GM19397 (cell line): ENCODE measurements at regions not wholly inside any gene's neighbourhood (a gene's known extent, or its start where the extent isn't known, plus 50 kb on each side); places are given as distances from the start of the nearest gene placed in this dataset.

Experiments
- ATAC-seq: cut with Tn5 transposase; IDR thresholded peaks from one replicate; pipeline ENCODE4 v1.9.1; 2021; ENCODE audit warnings: mild to moderate bottlenecking, moderate library complexity; ENCODE audit not compliant: unreplicated experiment

DNA sequence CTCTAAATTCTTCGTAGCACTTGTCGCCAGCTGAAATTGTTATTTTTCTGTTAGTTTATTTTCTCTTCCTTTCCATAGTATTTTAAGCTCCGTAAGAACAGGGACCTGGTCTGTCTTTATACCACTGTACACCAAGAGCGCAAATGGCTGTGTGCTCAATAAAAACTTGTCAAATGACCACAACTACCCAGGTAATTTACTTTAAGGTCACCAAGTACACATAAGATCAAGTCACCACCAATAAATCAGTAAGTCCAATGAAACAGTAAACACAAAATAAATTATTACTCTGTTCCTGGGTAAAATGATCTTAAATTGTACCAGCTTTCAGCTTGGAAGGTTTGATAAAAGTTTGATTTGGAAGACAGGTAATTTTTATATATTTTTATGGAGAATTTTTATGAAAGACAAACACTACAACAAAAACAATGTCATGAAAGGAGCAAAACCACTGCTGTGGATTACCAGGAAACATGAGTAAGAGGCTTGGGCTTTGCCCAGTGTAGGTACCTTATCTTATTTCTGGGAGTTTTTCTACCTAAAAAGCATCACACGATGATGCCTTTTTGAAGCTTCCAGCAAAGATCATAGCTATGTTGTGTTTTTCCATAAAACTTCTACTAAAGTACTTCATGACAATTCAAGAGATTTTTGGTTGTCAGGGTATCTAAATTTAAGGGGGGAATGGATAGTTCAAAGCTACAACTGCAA lies 406.8 kb downstream of the SHQ1 start:
- ATAC-seq, result no peak

DNA sequence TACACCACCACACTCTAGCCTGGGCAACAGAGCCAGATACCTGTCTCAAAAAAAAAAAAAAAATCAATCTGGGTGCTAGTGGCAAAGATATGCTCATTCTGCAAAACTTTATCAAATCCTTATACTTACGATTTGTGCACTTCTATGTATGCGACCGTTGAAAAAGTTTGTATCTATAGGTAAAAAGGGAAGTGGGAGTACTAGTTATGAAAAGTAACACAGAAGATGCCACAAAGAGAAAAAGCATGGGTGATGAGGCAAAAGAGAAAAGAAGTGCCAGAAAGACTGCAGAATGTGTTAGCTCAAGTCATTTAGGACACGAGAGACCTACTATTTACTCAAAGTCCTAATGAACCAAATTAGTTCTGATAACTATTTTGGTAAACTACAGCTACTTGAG lies 407.8 kb downstream of the SHQ1 start:
- ATAC-seq, result no peak

DNA sequence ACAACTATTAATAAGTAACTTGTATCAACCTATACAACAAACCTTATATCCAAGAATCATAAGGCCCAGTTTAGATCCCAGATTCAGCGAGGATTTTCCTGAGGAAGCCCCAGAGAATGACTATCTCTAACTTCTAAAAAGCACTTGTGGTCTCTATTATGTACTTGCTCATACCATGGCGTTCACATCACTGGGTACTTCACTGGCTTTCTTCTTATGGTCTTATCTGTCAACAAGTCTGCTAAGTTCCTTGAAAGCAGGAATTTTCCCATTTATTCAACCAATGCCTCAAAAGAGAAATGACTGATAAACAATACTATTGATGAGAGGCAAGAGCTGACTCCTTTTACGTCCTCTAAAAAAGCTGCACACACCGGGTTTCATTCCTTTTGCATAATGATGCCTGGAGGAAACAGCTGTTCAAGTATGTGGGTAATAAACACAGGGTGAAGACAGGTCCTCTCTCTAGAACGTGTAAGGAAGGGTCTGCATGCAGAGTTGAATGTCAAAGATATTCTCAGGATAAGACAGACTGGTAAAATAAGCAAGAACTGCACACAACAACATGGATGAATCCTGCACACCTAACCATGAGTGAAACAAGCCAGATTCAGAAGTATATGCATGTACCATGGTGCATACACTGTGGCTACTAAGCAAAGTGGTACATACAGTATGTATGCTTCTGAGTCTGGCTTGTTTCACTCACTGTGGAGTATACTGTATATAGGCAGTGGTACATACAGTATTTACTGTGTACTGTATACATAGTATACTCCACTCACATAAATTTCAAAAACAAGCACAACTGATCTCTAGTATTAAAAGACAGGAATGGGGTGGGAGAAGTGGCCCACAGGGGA lies 408.7 kb downstream of the SHQ1 start:
- peak; percentile 76 for ATAC-seq

DNA sequence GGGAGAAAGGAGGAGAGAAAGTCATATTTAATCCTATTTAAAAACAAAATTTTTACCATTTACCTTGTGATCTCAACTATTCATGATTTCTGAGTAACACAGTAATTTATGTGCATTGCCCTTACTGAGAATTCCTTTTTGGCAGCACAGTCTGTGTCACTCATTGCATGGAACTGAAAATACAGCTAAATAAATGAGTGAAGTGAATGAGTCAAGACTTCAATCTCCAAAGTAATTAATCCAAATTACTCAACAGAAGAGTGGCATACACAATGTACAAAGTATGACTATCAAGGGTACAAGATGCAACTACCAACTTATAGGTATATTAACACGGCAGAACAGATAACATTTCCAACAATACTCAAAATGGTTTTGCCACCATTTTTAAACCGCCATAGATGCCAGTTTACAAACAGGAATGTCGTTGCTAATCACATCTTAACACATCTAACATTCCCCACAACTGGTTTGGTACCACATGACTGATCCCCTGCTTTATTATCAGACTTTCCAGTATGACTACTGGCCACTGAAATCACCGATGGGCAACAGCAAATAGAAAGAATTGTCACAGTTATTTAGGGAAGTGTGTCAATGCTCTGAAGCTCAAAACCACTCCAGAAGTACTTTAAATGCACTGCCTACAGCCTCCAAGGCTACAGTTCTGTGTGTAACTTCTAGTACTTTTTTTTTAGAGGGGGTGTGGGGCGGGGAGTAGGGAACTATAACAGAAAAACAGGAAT lies 410.4 kb downstream of the SHQ1 start:
- ATAC-seq, result no peak

DNA sequence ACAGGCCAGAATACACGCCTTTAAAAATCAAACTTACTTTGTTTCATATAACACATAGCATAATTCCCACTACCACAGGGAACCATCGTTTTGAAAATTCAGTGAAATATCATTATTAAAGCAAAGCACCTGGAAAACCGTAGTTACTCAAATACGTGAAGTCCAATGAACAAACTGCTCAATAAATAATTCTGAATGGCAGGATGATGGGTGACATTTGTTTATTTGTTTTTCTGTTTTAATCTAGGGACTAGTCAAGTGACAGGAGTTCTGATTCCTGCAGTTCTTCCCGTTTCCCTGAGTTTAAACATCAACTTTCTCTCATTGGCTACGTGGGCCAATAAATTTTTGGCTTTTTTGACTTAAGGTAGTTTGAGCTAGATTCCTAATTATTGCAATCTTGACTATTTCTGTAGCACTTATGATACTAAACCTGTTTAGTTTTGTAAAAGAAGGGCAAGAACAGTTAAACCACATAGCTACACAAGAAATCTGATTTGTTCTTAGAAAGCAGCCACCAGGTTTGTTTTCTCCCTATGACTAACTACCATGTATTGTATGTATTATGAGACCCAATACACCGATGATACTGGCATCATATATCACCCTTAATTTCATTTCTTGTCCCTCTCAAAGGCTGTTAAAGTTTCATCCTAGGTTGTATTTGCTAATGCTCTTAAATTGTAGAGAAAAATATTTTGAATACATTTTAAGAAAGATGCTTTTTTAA lies 411.2 kb downstream of the SHQ1 start:
- no peak for ATAC-seq

DNA sequence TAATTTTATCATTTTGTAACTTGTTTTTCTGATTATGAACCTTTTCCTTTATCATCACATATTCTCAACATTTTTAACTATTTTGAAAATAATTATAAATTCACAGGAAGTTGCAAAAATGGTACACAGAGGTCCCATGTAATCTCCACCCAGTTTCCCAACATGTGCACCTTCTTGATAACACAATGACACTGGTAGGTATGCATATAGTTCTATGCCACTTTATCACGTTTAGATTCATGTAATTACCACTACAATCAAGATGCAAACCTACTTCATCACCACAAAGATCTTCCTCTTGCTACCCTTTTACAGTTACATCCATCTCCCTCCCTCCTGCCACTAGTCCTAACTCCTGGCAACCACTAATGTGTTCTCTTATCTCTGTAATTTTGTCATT lies 413.9 kb downstream of the SHQ1 start:
- ATAC-seq, result no peak

DNA sequence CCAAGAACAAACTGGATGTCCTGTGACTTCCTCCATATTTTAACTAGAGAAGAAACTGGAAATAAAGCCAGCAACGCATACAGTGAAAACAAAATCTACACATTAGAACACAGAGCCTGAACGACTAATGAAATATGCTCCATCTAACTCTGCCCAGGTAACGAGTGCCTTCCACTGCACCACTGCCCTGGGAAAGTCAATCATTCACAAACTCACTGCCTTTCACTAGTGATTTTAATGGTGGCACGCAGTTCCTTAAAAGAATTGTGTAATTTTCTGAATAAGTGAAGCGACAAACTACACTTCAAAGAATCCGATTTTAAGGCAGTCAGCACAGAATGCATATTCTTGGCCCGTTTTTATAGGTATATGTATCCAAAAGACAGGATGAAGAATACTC lies 416.0 kb downstream of the SHQ1 start:
- ATAC-seq, result no peak

DNA sequence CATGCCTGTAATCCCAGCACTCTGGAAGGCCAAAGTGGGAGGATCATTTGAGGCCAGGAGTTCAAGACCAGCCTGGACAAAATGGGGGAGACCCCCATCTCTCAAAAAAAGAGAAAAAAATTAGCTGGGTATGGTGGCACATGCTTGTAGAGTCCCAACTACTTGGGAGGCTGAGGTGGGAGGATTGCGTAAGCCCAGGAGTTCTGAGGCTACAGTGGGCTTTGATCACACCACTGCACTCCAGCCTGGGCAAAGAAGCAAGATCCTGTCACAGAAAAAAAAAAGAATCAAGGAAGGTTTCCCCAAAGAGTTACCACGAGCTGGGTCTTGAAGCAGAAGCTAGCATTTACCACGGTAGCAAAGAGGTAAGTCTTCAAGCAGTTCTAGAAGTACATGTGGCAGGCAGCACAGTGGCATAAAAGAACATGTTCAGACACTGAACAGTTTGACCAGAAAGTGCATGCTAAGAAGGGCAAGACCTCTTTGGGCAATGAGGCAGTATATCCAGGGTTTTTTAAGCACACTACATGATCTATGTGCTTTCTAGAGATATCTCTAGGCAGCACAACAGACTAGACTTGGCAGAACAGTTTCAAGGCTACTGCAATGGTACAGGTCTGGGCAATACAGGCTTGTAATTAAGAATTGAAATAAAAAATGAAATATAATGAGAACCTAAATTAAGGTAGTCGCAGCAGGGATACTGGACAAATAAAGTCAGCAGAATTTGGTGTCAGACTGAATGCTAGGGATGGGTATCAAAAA lies 418.5 kb downstream of the SHQ1 start:
- ATAC-seq, result no peak

DNA sequence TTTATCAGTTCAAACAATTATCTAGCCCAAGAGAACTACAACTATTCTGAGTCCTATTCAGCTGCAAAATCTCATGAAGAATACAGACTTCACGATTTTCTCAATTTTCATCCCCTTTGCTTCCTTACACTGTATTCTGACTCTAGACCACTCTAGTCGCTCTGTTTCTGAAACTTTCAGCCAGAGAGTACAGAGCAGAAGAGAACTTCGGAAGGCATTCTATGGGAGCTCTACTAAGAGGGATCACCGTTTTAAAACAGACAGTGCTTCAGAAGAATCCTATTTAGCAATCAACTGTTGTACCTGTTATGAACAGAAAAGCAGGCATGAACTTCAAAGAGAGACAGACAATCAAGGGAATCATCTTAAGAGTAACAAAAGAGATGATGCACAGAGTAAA lies 419.4 kb downstream of the SHQ1 start:
- no peak for ATAC-seq

DNA sequence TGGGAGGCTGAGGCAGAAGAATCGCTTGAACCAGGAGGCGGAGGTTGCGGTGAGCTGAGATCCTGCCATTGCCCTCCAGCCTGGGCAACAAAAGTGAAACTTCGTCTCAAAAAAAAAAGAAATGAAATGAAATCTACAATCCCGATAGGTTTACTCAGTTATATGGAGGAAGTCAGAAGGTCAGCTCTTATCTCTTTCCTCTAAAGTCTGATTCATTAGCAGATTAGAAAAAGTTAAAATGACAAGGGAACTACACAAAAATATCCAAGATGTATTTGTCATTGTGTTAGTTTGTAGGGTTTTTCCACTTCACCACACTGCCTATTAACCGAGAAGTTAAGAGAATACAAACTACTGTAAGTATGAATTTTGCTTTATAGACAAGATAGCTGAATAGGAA lies 420.6 kb downstream of the SHQ1 start:
- ATAC-seq, result peak; percentile 35

DNA sequence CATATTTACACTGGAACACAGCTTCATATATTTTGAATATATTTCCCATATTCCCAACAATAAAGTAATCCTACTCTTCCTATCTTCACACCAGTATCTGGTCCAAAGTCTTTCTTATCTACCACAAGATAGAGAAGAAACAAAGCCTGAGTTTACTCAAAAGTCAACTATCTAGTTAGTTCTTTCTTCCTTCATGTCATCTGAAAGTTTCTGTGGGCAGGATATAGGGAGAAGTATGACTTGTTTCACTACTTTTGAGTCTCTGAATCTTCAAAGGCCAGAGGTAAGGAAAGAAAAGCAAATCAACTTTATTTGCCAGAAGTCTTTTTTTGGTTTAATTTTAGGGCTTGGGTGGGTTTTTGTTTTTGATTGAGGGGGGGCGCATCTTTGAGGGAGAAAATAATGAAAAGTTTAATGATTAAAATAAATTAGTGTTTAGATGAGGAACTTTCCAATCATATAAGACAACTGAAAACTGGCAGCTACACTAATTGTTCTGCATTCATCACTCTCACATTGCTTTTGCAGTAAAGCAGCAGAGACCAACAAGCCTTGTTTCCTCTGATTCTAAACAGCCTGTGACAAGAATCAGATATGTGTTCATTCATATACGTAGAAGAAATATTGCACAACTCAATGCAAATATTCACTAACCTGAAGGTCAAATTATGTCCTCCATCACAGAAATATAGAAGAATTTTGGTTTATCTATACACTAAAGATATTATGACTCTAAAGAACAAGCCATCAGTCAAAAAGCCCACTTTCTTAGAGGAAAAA lies 421.4 kb downstream of the SHQ1 start:
- ATAC-seq, result peak; percentile 49

DNA sequence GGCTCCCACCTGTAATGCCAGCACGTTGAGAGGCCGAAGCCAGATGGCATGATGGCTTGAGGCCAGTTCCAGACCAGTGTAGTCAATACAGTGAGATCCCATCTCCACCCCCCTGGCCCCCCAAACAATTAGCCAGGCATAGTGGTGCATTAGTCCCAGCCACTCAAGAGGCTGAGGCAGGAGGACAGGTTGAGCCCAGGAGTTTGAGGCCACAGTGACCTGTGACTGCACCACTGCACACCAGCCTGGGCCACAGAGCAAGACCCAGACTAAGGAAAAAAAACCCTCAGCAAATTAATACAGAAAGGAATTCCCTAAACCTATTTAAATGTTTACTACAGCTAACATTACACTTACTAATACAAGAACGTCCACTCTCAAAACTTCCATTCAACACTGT lies 424.6 kb downstream of the SHQ1 start:
- ATAC-seq, result no peak

DNA sequence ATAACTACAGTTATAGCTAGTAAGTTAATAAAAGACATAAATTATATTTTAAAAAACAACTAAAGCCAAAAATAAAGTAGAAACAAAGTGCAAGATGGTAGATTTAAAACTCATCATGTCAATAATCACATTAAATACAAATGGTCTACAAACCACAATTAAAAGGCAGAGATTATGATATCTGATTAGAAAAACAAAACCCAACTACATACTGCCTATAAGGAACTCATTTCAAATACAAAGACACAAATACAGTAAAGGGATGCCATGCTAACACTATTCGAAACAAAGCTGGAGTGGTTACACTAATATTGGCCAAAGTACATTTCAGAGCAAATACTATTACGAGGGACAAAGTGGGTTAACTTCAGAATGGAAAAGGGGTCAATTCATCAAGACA lies 426.5 kb downstream of the SHQ1 start:
- ATAC-seq, result no peak

DNA sequence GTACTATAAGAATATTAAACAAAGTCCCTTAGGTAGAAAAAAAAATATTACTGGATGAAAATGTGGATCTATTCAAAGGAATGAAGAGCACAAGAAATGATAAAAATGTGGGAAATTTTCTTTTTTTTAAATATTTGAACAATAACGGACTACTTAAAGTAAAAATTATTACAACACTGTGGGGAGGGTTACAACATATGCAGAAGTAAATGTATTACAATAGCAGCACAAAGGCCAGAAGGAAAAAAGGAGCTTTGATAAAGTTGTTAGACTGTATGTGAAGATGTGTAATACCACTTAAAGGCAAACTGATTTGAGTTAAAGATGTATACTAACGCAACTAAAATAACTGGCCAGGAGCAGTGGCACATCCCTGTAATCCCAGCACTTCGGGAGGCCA lies 427.1 kb downstream of the SHQ1 start:
- ATAC-seq, result no peak

DNA sequence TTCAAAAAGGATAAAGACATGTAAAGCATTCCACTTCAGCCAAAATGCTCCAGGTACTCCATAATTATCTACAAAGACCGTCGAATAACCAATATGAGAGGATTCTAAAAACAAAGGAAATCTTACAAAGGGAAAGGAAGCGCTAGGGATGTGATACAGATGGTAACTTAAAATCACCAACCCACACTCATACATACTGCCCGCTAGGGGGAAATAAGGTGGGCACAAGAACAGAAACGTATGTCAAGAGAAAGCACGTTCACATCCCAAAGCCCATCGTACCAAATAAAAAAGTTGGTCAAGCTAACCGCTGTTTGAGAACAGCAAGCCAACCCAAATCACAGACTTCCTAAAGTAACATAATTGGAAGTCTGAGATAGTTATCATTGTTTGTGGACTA lies 429.4 kb downstream of the SHQ1 start:
- no peak for ATAC-seq

DNA sequence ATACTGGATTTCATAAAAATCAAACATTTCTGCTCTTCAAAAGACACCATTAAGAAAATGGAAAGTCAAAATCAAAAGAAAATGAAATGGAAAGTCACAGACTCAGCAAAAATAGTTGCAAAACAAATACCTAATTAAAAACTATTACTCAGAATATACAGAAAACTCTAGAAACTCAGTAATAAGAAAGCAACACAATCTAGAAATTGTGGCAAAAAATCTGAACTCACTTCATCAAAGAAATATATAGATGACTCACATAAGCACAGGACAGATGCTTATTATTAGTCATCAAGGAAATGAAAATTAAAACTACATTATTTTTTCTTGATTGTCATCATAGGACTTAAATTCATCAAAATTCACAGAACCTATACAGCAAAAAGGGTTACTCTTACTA lies 430.0 kb downstream of the SHQ1 start:
- no peak for ATAC-seq

DNA sequence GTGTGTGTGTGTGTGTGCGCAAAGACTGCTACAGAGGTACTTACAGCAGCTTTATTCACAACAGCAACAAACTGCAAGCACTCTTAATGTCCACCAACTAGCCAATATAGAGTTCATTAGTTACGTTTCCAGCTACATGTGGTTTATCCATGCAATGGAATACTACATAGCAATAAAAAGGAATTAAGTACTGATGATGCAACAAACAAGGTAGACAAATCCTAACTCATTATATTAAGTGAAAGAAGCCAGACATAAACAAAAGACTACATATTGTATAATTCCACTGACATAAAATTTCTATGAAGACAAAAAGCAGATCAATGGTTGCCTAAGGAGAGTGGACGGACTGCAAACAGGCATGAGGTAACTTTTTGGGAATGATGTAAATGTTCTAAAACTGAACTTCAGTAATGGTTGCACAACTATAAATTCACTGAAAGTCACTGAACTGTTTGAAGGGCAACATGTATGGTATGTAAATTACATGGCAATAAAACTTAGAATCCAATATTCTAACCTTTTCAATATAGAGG lies 433.7 kb downstream of the SHQ1 start:
- no peak for ATAC-seq

DNA sequence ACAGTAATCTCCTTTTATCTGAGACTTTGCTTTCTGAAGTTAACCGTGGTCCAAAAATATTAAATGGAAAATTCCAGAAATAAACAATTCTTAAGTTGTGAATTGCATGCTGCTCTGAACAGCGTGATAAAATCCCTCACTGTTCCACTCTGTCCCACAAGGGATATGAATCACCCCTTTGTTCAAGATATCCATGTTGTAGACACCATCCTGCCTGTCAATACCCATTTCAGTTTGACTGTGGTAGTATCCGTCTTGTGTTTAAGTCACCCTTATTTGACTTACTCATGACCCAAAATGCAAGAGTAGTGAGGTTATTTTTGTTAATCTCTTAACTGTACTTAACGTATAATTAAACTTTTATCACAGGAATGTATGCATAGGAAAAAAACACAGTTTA lies 435.0 kb downstream of the SHQ1 start:
- no peak for ATAC-seq

DNA sequence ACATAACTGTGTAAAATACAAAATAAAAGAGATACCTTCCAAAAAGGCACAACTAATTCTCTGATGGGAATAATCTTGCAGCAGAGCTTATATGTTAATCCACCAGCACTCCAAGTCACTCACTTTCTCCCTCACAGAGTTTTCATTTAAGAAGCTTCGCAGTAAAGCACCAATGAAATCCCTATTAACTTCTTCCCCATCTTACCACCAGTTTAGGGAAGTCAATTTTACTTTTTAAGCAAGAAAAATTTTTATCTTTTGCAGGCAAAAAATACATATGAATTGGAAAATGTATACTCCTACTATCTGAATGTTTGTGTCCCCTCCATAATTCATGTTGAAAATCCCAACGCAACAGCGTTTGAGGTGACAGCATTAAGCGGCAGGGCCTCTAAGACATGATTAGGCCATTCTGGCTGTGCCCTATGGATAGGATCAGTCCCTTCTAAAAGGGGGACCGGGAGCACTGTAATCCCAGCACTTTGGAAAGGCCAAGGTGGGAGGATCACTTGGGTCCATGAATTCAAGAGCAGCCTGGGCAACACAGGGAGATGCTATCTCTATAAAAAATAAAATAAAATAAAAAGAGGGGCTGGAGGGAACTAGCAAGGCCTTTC lies 435.8 kb downstream of the SHQ1 start:
- no peak for ATAC-seq
